Globus pallidus (tissue), 1 donor: ENCODE measurements at regions not wholly inside any gene's neighbourhood (a gene's known extent, or its start where the extent isn't known, plus 50 kb on each side); places are given as distances from the start of the nearest gene placed in this dataset.
A peak's percentile ranks its signal among the peaks of the same experiment; 100 is the strongest.
"Not testable (repeated sequence)": the region's sequence is repeated elsewhere in the genome, so short reads cannot be mapped to it uniquely, and the experiment has no call there.

Experiments used
- DNase-seq: peaks from one replicate; pipeline ENCODE4 v3.0.0-alpha.2; 2015; ENCODE audit warnings: low spot score

GRCh38 chr9:90162326-90162725 lies 480.3 kb downstream of the DIRAS2 start:
- DNase-seq = no peak

GRCh38 chr9:90162819-90163218 lies 479.8 kb downstream of the DIRAS2 start:
- no peak for DNase-seq

GRCh38 chr9:90165281-90165680 lies 477.3 kb downstream of the DIRAS2 start:
- DNase-seq = no peak

GRCh38 chr9:90166374-90166773 lies 476.2 kb downstream of the DIRAS2 start:
- DNase-seq = not testable (repeated sequence)

GRCh38 chr9:90167914-90168313 lies 474.7 kb downstream of the DIRAS2 start:
- no peak for DNase-seq

GRCh38 chr9:90169490-90169889 lies 473.1 kb downstream of the DIRAS2 start:
- DNase-seq = no peak

- peak; percentile 3 for DNase-seq
Observed at GRCh38 chr9:90173935-90174334, 468.7 kb downstream of the DIRAS2 start.

- DNase-seq = not testable (repeated sequence)
Observed at GRCh38 chr9:90174346-90174745, 468.3 kb downstream of the DIRAS2 start.

GRCh38 chr9:90175257-90175656 lies 467.4 kb downstream of the DIRAS2 start:
- no peak for DNase-seq

- no peak for DNase-seq
Observed at GRCh38 chr9:90175865-90176264, 466.8 kb downstream of the DIRAS2 start.

GRCh38 chr9:90176901-90177300 lies 465.7 kb downstream of the DIRAS2 start:
- no peak for DNase-seq

- no peak for DNase-seq
Observed at GRCh38 chr9:90180381-90180780, 462.2 kb downstream of the DIRAS2 start.

GRCh38 chr9:90188656-90189055 lies 454.0 kb downstream of the DIRAS2 start:
- DNase-seq = no peak

GRCh38 chr9:90189306-90189705 lies 453.3 kb downstream of the DIRAS2 start:
- peak; percentile 37 for DNase-seq

- DNase-seq = not testable (repeated sequence)
Observed at GRCh38 chr9:90192465-90192864, 450.2 kb downstream of the DIRAS2 start.

GRCh38 chr9:90198956-90199355 lies 443.7 kb downstream of the DIRAS2 start:
- no peak for DNase-seq

- no peak for DNase-seq
Observed at GRCh38 chr9:90201766-90202165, 440.9 kb downstream of the DIRAS2 start.

GRCh38 chr9:90204128-90204831 lies 438.3 kb downstream of the DIRAS2 start:
- no peak for DNase-seq

- DNase-seq = peak; percentile 27
Observed at GRCh38 chr9:90213045-90213444, 429.6 kb downstream of the DIRAS2 start.

GRCh38 chr9:90219548-90220118 lies 423.0 kb downstream of the DIRAS2 start:
- no peak for DNase-seq

GRCh38 chr9:90221899-90222298 lies 420.7 kb downstream of the DIRAS2 start:
- DNase-seq = not testable (repeated sequence)

- peak; percentile 7 for DNase-seq
Observed at GRCh38 chr9:90226839-90227338, 415.7 kb downstream of the DIRAS2 start.

GRCh38 chr9:90233081-90233480 lies 409.5 kb downstream of the DIRAS2 start:
- not testable (repeated sequence) for DNase-seq

GRCh38 chr9:90240541-90240940 lies 402.1 kb downstream of the DIRAS2 start:
- no peak for DNase-seq
